ENCODE measurements at regions not wholly inside any gene's neighbourhood (a gene's known extent, or its start where the extent isn't known, plus 50 kb on each side); places are given as distances from the start of the nearest gene placed in this dataset.

DNA sequence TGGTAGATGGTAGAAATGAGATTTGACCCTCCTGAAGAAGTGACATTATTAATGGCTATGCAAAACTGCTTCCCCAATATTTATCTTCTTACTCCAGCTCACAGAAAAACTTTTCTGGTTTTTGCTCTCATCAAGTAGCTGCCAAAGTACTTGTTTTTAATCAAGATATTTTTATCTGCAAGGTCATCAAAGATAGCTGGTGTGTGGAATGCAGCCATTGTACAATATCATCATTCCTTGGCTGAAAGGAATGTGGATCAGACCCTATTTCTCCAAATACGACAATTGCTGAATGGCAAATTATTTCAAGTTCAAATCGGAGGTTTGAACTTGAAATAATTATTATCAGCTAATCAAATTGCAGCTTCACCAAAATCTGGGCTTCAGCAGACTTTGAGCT lies 126.9 kb upstream of the SLC7A14 start:
- H4K20me1 ChIP-seq (replicated peaks; ENCODE audit: control insufficient read depth, extremely low read depth, insufficient read depth, low read length), result no peaks in the 10 kb centered on the region
- CTCF ChIA-PET, result interaction anchor here (0.7 to 2.6 kb wide), 7 partner anchors 11 to 299 kb away, joined by 3 to 10 read pairs (median 5); no protein-coding TSS in a partner anchor
- no peak for TF ChIP-seq GATA2 (IDR thresholded peaks at IDR 0.05; ENCODE audit: insufficient read depth, insufficient read length, low read depth, low read length)
- no peak for TF ChIP-seq MYC (IDR thresholded peaks at IDR 0.05; ENCODE audit: low read depth, low read length)
- no peak overlapping the region for H3K9ac ChIP-seq (replicated peaks; ENCODE audit: extremely low read depth, insufficient read depth, low read length)
- H3K79me2 ChIP-seq (ENCODE audit: control insufficient read depth, insufficient read depth, low read length), result no peaks in the 10 kb centered on the region
- no peak for DNase-seq (ENCODE audit: low read depth, low spot score)
- H3K27me3 ChIP-seq (ENCODE audit: control insufficient read depth in 2 of 2, insufficient read depth in 2 of 2, low read length in 2 of 2), result no peaks in the 10 kb centered on the region
- no TSS peak for BruUV-seq (replicated peaks)
- intact Hi-C loops (cut with micrococcal nuclease) (no loop called here), dilution Hi-C loops (cut with MboI; ENCODE audit: extremely low pct_ligation_motif_present, low sequenced_read_pairs) (no loop called here)
- H3K4me2 ChIP-seq (ENCODE audit: insufficient read depth, low read length), result no peak overlapping the region
- FAIRE-seq, result no peak
- H3K9me1 ChIP-seq (replicated peaks; ENCODE audit: control insufficient read depth, extremely low read depth, insufficient read depth, low read length), result no peaks in the 10 kb centered on the region
- H3K27ac ChIP-seq (ENCODE audit: insufficient read depth, low read depth, low read length), result no peak overlapping the region
- H3K4me3 ChIP-seq (replicated peaks in 1 of 3; ENCODE audit: insufficient read depth in 1 of 3, low read depth in 1 of 3, low read length in 3 of 3), result no peak overlapping the region
- H3K4me1 ChIP-seq (ENCODE audit: control insufficient read depth, extremely low read depth, insufficient read depth, low read length), result peaks cover 7% of the 10 kb centered on the region
- no peaks in the 10 kb centered on the region for H3K9me3 ChIP-seq (replicated peaks; ENCODE audit: control insufficient read depth, insufficient read depth, low read length)
- POLR2A ChIA-PET, result no interaction called here
- H3K36me3 ChIP-seq (ENCODE audit: control insufficient read depth in 2 of 2, extremely low read depth in 1 of 2, insufficient read depth in 2 of 2, low read length in 2 of 2), result no peaks in the 10 kb centered on the region
- no peak overlapping the region for H2AFZ ChIP-seq (ENCODE audit: low read depth, low read length)

DNA sequence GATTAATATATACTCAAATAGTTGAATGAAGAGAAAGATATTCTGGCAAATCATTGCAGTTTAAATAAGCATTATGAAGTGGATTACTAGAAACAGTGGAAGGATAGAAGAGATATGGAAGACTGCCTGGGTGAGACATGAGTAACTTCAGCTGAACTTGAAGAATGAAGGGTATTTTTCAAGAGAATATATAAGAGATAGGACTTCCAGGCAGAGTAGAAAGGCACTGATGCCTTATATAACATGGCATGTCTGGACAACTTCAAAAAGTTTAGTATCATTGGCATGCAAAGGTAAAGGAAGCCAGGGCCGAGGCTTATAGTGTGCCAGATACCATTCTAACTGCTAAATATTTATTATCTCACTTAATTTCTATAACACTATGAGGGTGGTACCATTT lies 126.5 kb upstream of the SLC7A14 start:
- TF ChIP-seq, protein P1, sequence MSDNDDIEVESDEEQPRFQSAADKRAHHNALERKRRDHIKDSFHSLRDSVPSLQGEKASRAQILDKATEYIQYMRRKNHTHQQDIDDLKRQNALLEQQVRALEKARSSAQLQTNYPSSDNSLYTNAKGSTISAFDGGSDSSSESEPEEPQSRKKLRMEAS (IDR thresholded peaks at IDR 0.05; ENCODE audit: insufficient read depth, insufficient read length), result no peak
- no peak for TF ChIP-seq EZH2 (IDR thresholded peaks at IDR 0.05; ENCODE audit: borderline replicate concordance, low read depth, low read length, severe bottlenecking)
- TF ChIP-seq GATA2 (IDR thresholded peaks at IDR 0.05; ENCODE audit: insufficient read depth, insufficient read length, low read depth, low read length), result no peak
- no peak for TF ChIP-seq FOS (IDR thresholded peaks at IDR 0.05; ENCODE audit: borderline replicate concordance, insufficient read depth, low read length)
- no peak for TF ChIP-seq MYC (IDR thresholded peaks at IDR 0.05; ENCODE audit: low read depth, low read length)
- no peak for TF ChIP-seq JUN (IDR thresholded peaks at IDR 0.05; ENCODE audit: borderline replicate concordance, insufficient read depth, insufficient read length, low read depth)
- TF ChIP-seq, protein P2, sequence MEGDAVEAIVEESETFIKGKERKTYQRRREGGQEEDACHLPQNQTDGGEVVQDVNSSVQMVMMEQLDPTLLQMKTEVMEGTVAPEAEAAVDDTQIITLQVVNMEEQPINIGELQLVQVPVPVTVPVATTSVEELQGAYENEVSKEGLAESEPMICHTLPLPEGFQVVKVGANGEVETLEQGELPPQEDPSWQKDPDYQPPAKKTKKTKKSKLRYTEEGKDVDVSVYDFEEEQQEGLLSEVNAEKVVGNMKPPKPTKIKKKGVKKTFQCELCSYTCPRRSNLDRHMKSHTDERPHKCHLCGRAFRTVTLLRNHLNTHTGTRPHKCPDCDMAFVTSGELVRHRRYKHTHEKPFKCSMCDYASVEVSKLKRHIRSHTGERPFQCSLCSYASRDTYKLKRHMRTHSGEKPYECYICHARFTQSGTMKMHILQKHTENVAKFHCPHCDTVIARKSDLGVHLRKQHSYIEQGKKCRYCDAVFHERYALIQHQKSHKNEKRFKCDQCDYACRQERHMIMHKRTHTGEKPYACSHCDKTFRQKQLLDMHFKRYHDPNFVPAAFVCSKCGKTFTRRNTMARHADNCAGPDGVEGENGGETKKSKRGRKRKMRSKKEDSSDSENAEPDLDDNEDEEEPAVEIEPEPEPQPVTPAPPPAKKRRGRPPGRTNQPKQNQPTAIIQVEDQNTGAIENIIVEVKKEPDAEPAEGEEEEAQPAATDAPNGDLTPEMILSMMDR (IDR thresholded peaks at IDR 0.05; ENCODE audit: extremely low read depth in 1 of 2, insufficient read depth in 1 of 2, low read depth in 1 of 2, low read length in 2 of 2), result no peak
- TF ChIP-seq POLR2A (IDR thresholded peaks at IDR 0.05; ENCODE audit: low read depth, low read length), result no peak
- TF ChIP-seq POLR2AphosphoS5 (IDR thresholded peaks at IDR 0.05; ENCODE audit: insufficient read depth, low read depth, low read length), result no peak
- no peak overlapping the region for H3K4me2 ChIP-seq (ENCODE audit: insufficient read depth, low read length)
- H3K4me1 ChIP-seq (ENCODE audit: control insufficient read depth, extremely low read depth, insufficient read depth, low read length), result peaks cover 7% of the 10 kb centered on the region
- no peaks in the 10 kb centered on the region for H4K20me1 ChIP-seq (replicated peaks; ENCODE audit: control insufficient read depth, extremely low read depth, insufficient read depth, low read length)
- no peaks in the 10 kb centered on the region for H3K9me3 ChIP-seq (replicated peaks; ENCODE audit: control insufficient read depth, insufficient read depth, low read length)
- no peak for DNase-seq (ENCODE audit: low read depth, low spot score)
- no peak for FAIRE-seq
- H3K27ac ChIP-seq (ENCODE audit: insufficient read depth, low read depth, low read length), result no peak overlapping the region
- H3K9me1 ChIP-seq (replicated peaks; ENCODE audit: control insufficient read depth, extremely low read depth, insufficient read depth, low read length), result no peaks in the 10 kb centered on the region
- H2AFZ ChIP-seq (ENCODE audit: low read depth, low read length), result no peak overlapping the region
- no peak overlapping the region for H3K9ac ChIP-seq (replicated peaks; ENCODE audit: extremely low read depth, insufficient read depth, low read length)
- no peak overlapping the region for H3K4me3 ChIP-seq (replicated peaks in 1 of 3; ENCODE audit: insufficient read depth in 1 of 3, low read depth in 1 of 3, low read length in 3 of 3)
- no TSS peak for BruUV-seq (replicated peaks)
- dilution Hi-C loops (cut with MboI; ENCODE audit: extremely low pct_ligation_motif_present, low sequenced_read_pairs), result no loop called here
- no peaks in the 10 kb centered on the region for H3K79me2 ChIP-seq (ENCODE audit: control insufficient read depth, insufficient read depth, low read length)
- ChIA-PET CTCF (interaction anchor here (0.7 to 2.6 kb wide), 6 partner anchors 12 to 298 kb away, joined by 3 to 10 read pairs (median 6); no protein-coding TSS in a partner anchor), POLR2A (no interaction called here)
- H3K27me3 ChIP-seq (ENCODE audit: control insufficient read depth in 2 of 2, insufficient read depth in 2 of 2, low read length in 2 of 2), result no peaks in the 10 kb centered on the region
- intact Hi-C loops (cut with micrococcal nuclease), result no loop called here
- H3K36me3 ChIP-seq (ENCODE audit: control insufficient read depth in 2 of 2, extremely low read depth in 1 of 2, insufficient read depth in 2 of 2, low read length in 2 of 2), result no peaks in the 10 kb centered on the region
